ENCODE measurements at regions not wholly inside any gene's neighbourhood (a gene's known extent, or its start where the extent isn't known, plus 50 kb on each side); places are given as distances from the start of the nearest gene placed in this dataset.

GRCh38 chr7:46076527-46076926 lies 155.5 kb upstream of the IGFBP3 start:
- TF ChIP-seq CTCF (conservative IDR thresholded peaks at IDR 0.05; ENCODE audit: low read length), result no peak
- no peak for TF ChIP-seq EZH2phosphoT487 (IDR thresholded peaks at IDR 0.05; ENCODE audit: borderline replicate concordance)
